HUES6 (cell line): ENCODE measurements at regions not wholly inside any gene's neighbourhood (a gene's known extent, or its start where the extent isn't known, plus 50 kb on each side); places are given as distances from the start of the nearest gene placed in this dataset.

Experiments used
- H3K27ac ChIP-seq: 2 replicates; pipeline ENCODE4 v1.7.0; 2013; ENCODE audit warnings: low read depth, mild to moderate bottlenecking, low read length, inconsistent platforms
- H3K27me3 ChIP-seq: 2 replicates; pipeline ENCODE4 v1.6.1; 2013; ENCODE audit warnings: low read length; ENCODE audit not compliant: control insufficient read depth, insufficient read depth
- H3K36me3 ChIP-seq: 2 replicates; pipeline ENCODE4 v1.6.1; 2013; ENCODE audit warnings: low read length; ENCODE audit not compliant: control insufficient read depth, insufficient read depth
- H3K4me1 ChIP-seq: 2 replicates; pipeline ENCODE4 v1.6.1; 2013; ENCODE audit warnings: low read length; ENCODE audit not compliant: control insufficient read depth, insufficient read depth
- H3K4me3 ChIP-seq: 2 replicates; pipeline ENCODE4 v1.5.1; 2013; ENCODE audit warnings: low read depth, low read length
- H3K9ac ChIP-seq: one replicate; pipeline ENCODE4 v1.6.1; 2013; ENCODE audit warnings: mild to moderate bottlenecking, low read length
- H3K9me3 ChIP-seq: 2 replicates; pipeline ENCODE4 v1.6.1; 2013; ENCODE audit warnings: low read depth, low read length; ENCODE audit not compliant: control insufficient read depth, insufficient read depth

GRCh38 chr2:160632084-160632975, 138.7 kb upstream of the RBMS1 start:
- no peaks in the 10 kb centered on the region for H3K27me3 ChIP-seq
- H3K4me1 ChIP-seq: peaks cover 17% of the 10 kb centered on the region
- no peak overlapping the region for H3K4me3 ChIP-seq
- no peak overlapping the region for H3K9ac ChIP-seq
- H3K36me3 ChIP-seq: no peaks in the 10 kb centered on the region
- H3K27ac ChIP-seq: no peak overlapping the region
- no peaks in the 10 kb centered on the region for H3K9me3 ChIP-seq

GRCh38 chr2:160634436-160634835, 140.8 kb upstream of the RBMS1 start:
- Histone ChIP-seq H3K27ac (no peak overlapping the region), H3K9ac (no peak overlapping the region), H3K9me3 (peaks cover 6% of the 10 kb centered on the region; the same call in 1 of the 2 replicates), H3K36me3 (no peaks in the 10 kb centered on the region), H3K27me3 (no peaks in the 10 kb centered on the region), H3K4me3 (no peak overlapping the region), H3K4me1 (peaks cover 11% of the 10 kb centered on the region; the same call in 1 of the 2 replicates)

- no peak overlapping the region for H3K27ac ChIP-seq
- no peaks in the 10 kb centered on the region for H3K27me3 ChIP-seq
- no peaks in the 10 kb centered on the region for H3K36me3 ChIP-seq
- H3K4me1 ChIP-seq: peaks cover 11% of the 10 kb centered on the region; the same call in 1 of the 2 replicates
- no peak overlapping the region for H3K9ac ChIP-seq
- H3K4me3 ChIP-seq: no peak overlapping the region
- peaks cover 16% of the 10 kb centered on the region for H3K9me3 ChIP-seq
Measured at GRCh38 chr2:160635488-160635887, 141.9 kb upstream of the RBMS1 start.

- Histone ChIP-seq H3K9ac (no peak overlapping the region), H3K27ac (no peak overlapping the region), H3K4me1 (no peaks in the 10 kb centered on the region), H3K9me3 (peaks cover 20% of the 10 kb centered on the region), H3K36me3 (no peaks in the 10 kb centered on the region), H3K27me3 (no peaks in the 10 kb centered on the region), H3K4me3 (no peak overlapping the region)
Measured at GRCh38 chr2:160639472-160639871, 145.9 kb upstream of the RBMS1 start.

- Histone ChIP-seq H3K27me3 (no peaks in the 10 kb centered on the region), H3K27ac (no peak overlapping the region), H3K36me3 (no peaks in the 10 kb centered on the region), H3K9ac (no peak overlapping the region), H3K4me3 (no peak overlapping the region), H3K9me3 (no peaks in the 10 kb centered on the region), H3K4me1 (peaks cover 8% of the 10 kb centered on the region; the same call in 1 of the 2 replicates)
Measured at GRCh38 chr2:160646684-160647444, 153.3 kb upstream of the RBMS1 start.

GRCh38 chr2:160647967-160648685, 154.5 kb upstream of the RBMS1 start:
- Histone ChIP-seq H3K36me3 (no peaks in the 10 kb centered on the region), H3K9me3 (no peaks in the 10 kb centered on the region), H3K4me1 (peaks cover 8% of the 10 kb centered on the region), H3K4me3 (no peak overlapping the region), H3K9ac (no peak overlapping the region), H3K27ac (no peak overlapping the region), H3K27me3 (no peaks in the 10 kb centered on the region)

- H3K9ac ChIP-seq: no peak overlapping the region
- no peaks in the 10 kb centered on the region for H3K27me3 ChIP-seq
- no peak overlapping the region for H3K4me3 ChIP-seq
- no peaks in the 10 kb centered on the region for H3K9me3 ChIP-seq
- no peaks in the 10 kb centered on the region for H3K36me3 ChIP-seq
- H3K4me1 ChIP-seq: peaks cover 8% of the 10 kb centered on the region
- H3K27ac ChIP-seq: no peak overlapping the region
Measured at GRCh38 chr2:160649698-160650097, 156.1 kb upstream of the RBMS1 start.

GRCh38 chr2:160650196-160651118, 156.8 kb upstream of the RBMS1 start:
- H3K9ac ChIP-seq: no peak overlapping the region
- no peak overlapping the region for H3K4me3 ChIP-seq

GRCh38 chr2:160651416-160652200, 158.0 kb upstream of the RBMS1 start:
- H3K9me3 ChIP-seq: no peaks in the 10 kb centered on the region
- peaks cover 7% of the 10 kb centered on the region for H3K4me1 ChIP-seq
- H3K4me3 ChIP-seq: no peak overlapping the region
- H3K9ac ChIP-seq: no peak overlapping the region
- no peaks in the 10 kb centered on the region for H3K36me3 ChIP-seq
- no peak overlapping the region for H3K27ac ChIP-seq
- H3K27me3 ChIP-seq: no peaks in the 10 kb centered on the region

More at GRCh38 chr2:160650196-160651118, 156.8 kb upstream of the RBMS1 start:
- no peaks in the 10 kb centered on the region for H3K27me3 ChIP-seq
- H3K4me1 ChIP-seq: peaks cover 8% of the 10 kb centered on the region
- H3K36me3 ChIP-seq: no peaks in the 10 kb centered on the region
- no peak overlapping the region for H3K27ac ChIP-seq
- H3K9me3 ChIP-seq: no peaks in the 10 kb centered on the region
